OCI-LY1 (cell line): ENCODE measurements at regions not wholly inside any gene's neighbourhood (a gene's known extent, or its start where the extent isn't known, plus 50 kb on each side); places are given as distances from the start of the nearest gene placed in this dataset.
A peak's percentile ranks its signal among the peaks of the same experiment; 100 is the strongest.

Experiments
- H2AFZ ChIP-seq: fragments of 200-600 bp; sonication (generic), shearing (Covaris generic); 2 replicates; pipeline ENCODE4 v1.6.0; 2014; ENCODE audit warnings: antibody characterized with exemption, mild to moderate bottlenecking, low read length
- H3F3A ChIP-seq: fragments of 200-600 bp; sonication (generic), shearing (Covaris generic); 2 replicates; pipeline ENCODE4 v1.6.0; 2014; ENCODE audit warnings: mild to moderate bottlenecking, antibody characterized with exemption, low read length, moderate library complexity; ENCODE audit not compliant: insufficient read depth
- H3K27ac ChIP-seq: fragments of 200-600 bp; sonication (generic); 2 replicates; pipeline ENCODE4 v1.5.1; 2014; ENCODE audit warnings: low read length, mixed run types, mild to moderate bottlenecking, low read depth; ENCODE audit not compliant: poor library complexity, severe bottlenecking
- H3K27me3 ChIP-seq: fragments of 200-600 bp; sonication (generic); 2 replicates; pipeline ENCODE4 v1.6.0; 2014; ENCODE audit warnings: antibody characterized with exemption, mild to moderate bottlenecking, low read length, moderate library complexity; ENCODE audit not compliant: insufficient read depth
- H3K36me3 ChIP-seq: fragments of 200-600 bp; sonication (generic); 2 replicates; pipeline ENCODE4 v1.6.1; 2014; ENCODE audit warnings: mild to moderate bottlenecking, antibody characterized with exemption, low read length, moderate library complexity, mixed read lengths; ENCODE audit not compliant: insufficient read depth
- H3K4me1 ChIP-seq: fragments of 200-600 bp; sonication (generic); 2 replicates; pipeline ENCODE4 v1.5.1; 2014; ENCODE audit warnings: mild to moderate bottlenecking, low read length, moderate library complexity; ENCODE audit not compliant: insufficient read depth, severe bottlenecking
- H3K4me2 ChIP-seq: fragments of 200-600 bp; sonication (generic), shearing (Covaris generic); 2 replicates; pipeline ENCODE4 v1.6.1; 2014; ENCODE audit warnings: low read length
- H3K4me3 ChIP-seq: fragments of 200-600 bp; sonication (generic); 2 replicates; pipeline ENCODE4 v1.5.1; 2014; ENCODE audit warnings: low read length, low read depth, mild to moderate bottlenecking, mixed read lengths; ENCODE audit not compliant: poor library complexity, severe bottlenecking
- H3K79me2 ChIP-seq: fragments of 200-600 bp; shearing (Covaris generic); 2 replicates; pipeline ENCODE4 v1.6.1; 2016; ENCODE audit warnings: mixed run types, low read length, mixed read lengths; ENCODE audit not compliant: insufficient read depth
- H3K9ac ChIP-seq: fragments of 200-600 bp; sonication (generic), shearing (Covaris generic); 2 replicates; pipeline ENCODE4 v1.6.1; 2014; ENCODE audit warnings: mild to moderate bottlenecking, low read length, mixed read lengths
- H3K9me2 ChIP-seq: fragments of 200-600 bp; sonication (generic), shearing (Covaris generic); 2 replicates; pipeline ENCODE4 v1.6.1; 2014; ENCODE audit warnings: low read depth, mild to moderate bottlenecking, low read length, mixed read lengths
- H3K9me3 ChIP-seq: fragments of 200-600 bp; shearing (Covaris generic); 2 replicates; pipeline ENCODE4 v1.6.1; 2014; ENCODE audit warnings: low read length, mixed read lengths
- H4K20me1 ChIP-seq: fragments of 200-600 bp; sonication (generic), shearing (Covaris generic); 2 replicates; pipeline ENCODE4 v1.6.0; 2016; ENCODE audit warnings: mild to moderate bottlenecking, low read length; ENCODE audit not compliant: insufficient read depth
- CTCF ChIP-seq: fragments of 200-600 bp; sonication (generic), shearing (Covaris generic); IDR thresholded peaks from 2 replicates; pipeline ENCODE4 v1.5.1; 2017; ENCODE audit warnings: mild to moderate bottlenecking, antibody characterized with exemption, low read length, moderate library complexity, mixed read lengths
- EZH2 ChIP-seq: fragments of 200-600 bp; sonication (generic), shearing (Covaris generic); IDR thresholded peaks from 2 replicates; pipeline ENCODE4 v1.8.0; 2017; ENCODE audit warnings: borderline replicate concordance, mixed run types, mild to moderate bottlenecking, antibody characterized with exemption, low read length, moderate library complexity, mixed read lengths

DNA sequence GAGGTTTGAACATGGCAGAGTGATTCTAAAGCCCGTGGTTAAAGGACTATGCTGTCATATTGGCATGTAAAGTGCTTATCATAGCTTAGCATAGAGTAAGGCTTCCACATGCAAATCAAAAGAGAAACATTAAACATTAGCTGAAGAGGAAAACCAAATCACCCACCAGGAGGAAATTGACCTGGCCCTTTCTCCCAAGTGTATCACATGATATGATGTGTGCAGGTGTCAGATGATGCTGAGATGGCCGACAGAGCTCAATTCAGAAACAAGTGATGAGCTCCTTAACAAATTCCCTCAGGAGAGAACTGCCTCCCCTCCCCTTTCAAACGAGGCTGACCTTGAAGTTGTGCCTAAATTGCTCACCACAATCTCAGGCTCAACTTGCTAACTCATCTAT is 217.1 kb upstream of the BTG1 start:
- Histone ChIP-seq H2AFZ (no peak overlapping the region), H3K9ac (peak overlapping the region; percentile 64), H4K20me1 (no peaks in the 10 kb centered on the region), H3K27me3 (no peaks in the 10 kb centered on the region), H3K36me3 (no peaks in the 10 kb centered on the region), H3F3A (peaks cover 6% of the 10 kb centered on the region; the same call in 1 of the 2 replicates), H3K4me2 (peak overlapping the region; percentile 75), H3K9me2 (no peaks in the 10 kb centered on the region), H3K79me2 (no peaks in the 10 kb centered on the region), H3K4me3 (peak overlapping the region; percentile 50), H3K4me1 (peaks cover 69% of the 10 kb centered on the region), H3K9me3 (no peaks in the 10 kb centered on the region), H3K27ac (peak overlapping the region; percentile 96)
- TF ChIP-seq EZH2 (no peak), CTCF (no peak)

DNA sequence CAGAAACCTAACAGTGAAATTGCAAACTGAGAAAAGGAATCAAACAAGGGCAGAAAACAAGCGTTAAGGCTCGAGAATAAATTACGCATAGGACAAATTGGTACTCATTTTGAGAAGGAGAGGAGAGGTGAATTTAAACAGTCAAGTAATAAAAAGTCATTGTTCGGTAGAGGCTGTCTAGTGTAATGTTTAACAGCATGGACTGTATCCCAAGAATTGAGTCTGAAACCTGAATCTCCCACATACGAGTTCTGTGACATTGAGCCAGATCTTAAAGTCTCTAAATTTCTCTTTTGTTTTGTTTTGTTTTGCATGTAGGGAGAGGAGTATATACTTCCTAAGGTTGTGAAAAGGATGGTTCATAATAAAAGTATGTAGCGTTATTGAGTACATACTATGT is 216.5 kb upstream of the BTG1 start:
- peaks cover 69% of the 10 kb centered on the region for H3K4me1 ChIP-seq
- peak overlapping the region; percentile 75 for H3K4me2 ChIP-seq
- no peaks in the 10 kb centered on the region; the same call in 1 of the 2 replicates for H3K9me3 ChIP-seq
- TF ChIP-seq EZH2 (no peak), CTCF (no peak)
- peak overlapping the region; percentile 50 for H3K4me3 ChIP-seq
- no peaks in the 10 kb centered on the region for H3K79me2 ChIP-seq
- peak overlapping the region; percentile 82 for H2AFZ ChIP-seq
- no peaks in the 10 kb centered on the region for H3K9me2 ChIP-seq
- H3F3A ChIP-seq = peaks cover 6% of the 10 kb centered on the region; the same call in 1 of the 2 replicates
- no peaks in the 10 kb centered on the region for H3K27me3 ChIP-seq
- peak overlapping the region; percentile 96 for H3K27ac ChIP-seq
- peak overlapping the region; percentile 64 for H3K9ac ChIP-seq
- no peaks in the 10 kb centered on the region for H4K20me1 ChIP-seq
- H3K36me3 ChIP-seq = no peaks in the 10 kb centered on the region

DNA sequence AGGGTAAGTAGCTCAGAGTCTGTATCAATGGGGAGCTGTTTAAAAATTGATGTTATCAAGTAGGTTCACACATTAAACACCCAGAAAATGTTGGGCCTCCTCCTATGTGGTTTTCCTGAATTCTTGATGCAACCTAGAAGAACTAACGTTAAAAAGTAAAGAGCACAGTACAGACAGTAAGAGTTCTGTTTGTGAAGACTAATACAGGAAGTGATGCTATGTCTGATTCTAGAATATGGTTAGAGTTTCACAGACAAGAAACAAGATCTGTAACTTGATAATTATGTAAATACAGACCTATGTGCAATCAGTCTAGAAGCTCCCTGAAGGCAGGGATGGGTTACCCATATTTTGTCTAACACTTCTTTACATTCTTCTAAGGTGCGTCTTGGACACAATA is 214.9 kb upstream of the BTG1 start:
- H4K20me1 ChIP-seq = no peaks in the 10 kb centered on the region
- no peak overlapping the region for H3K9ac ChIP-seq
- no peak for TF ChIP-seq EZH2
- no peak for TF ChIP-seq CTCF
- no peaks in the 10 kb centered on the region for H3K27me3 ChIP-seq
- peaks cover 73% of the 10 kb centered on the region for H3K4me1 ChIP-seq
- H3K4me3 ChIP-seq = no peak overlapping the region
- no peaks in the 10 kb centered on the region for H3K9me2 ChIP-seq
- H3F3A ChIP-seq = peaks cover 1% of the 10 kb centered on the region; the same call in 1 of the 2 replicates
- H3K9me3 ChIP-seq = no peaks in the 10 kb centered on the region; the same call in 1 of the 2 replicates
- H3K27ac ChIP-seq = peak overlapping the region; percentile 96
- H3K4me2 ChIP-seq = no peak overlapping the region
- H3K79me2 ChIP-seq = no peaks in the 10 kb centered on the region
- H3K36me3 ChIP-seq = no peaks in the 10 kb centered on the region
- no peak overlapping the region; the same call in 1 of the 2 replicates for H2AFZ ChIP-seq
